B cell (primary cell): ENCODE measurements at regions not wholly inside any gene's neighbourhood (a gene's known extent, or its start where the extent isn't known, plus 50 kb on each side); places are given as distances from the start of the nearest gene placed in this dataset.

Experiments
- ATAC-seq: fragments of 200-7000 bp; cut with Tn5 transposase; one replicate; pipeline ENCODE4 v1.10.0; 2021; ENCODE audit warnings: low read depth, mild to moderate bottlenecking, moderate number of reproducible peaks, moderate library complexity
- CTCF ChIA-PET: fragments of 350-600 bp; sonication (Branson Sonifier 250); formaldehyde crosslinking; loops from one replicate; lab custom pipeline; 2021; ENCODE audit warnings: antibody characterized with exemption, inconsistent platforms; lab: Charles Lee
- POLR2A ChIA-PET: fragments of 350-600 bp; sonication (Branson Sonifier 250); formaldehyde crosslinking; loops from one replicate; lab custom pipeline; 2021; ENCODE audit warnings: antibody characterized with exemption; lab: Charles Lee
- DNase-seq: peaks from one replicate; pipeline ENCODE4 v3.0.0; 2013
- H2AFZ ChIP-seq: 2 replicates; pipeline ENCODE4 v1.6.1; 2012; ENCODE audit warnings: mild to moderate bottlenecking, low read depth, low read length; ENCODE audit not compliant: insufficient read depth, poor library complexity, severe bottlenecking
- H3K27ac ChIP-seq, 2 donors: 1 replicate in 1 of 2; 2 replicates in 1 of 2; pipeline ENCODE4 v1.5.1; 2012 to 2013; ENCODE audit warnings: low read length in 2 of 2, mild to moderate bottlenecking in 2 of 2, moderate library complexity in 1 of 2
- H3K27me3 ChIP-seq, 4 experiments: fragments of 200-600 bp in 1 of 4; sonication (generic) in 1 of 4; replicated peaks in 1 of 4; 1 replicate in 2 of 4; 2 replicates in 2 of 4; pipeline versions ENCODE4 v1.6.1 to v1.7.0; 2013 to 2016; ENCODE audit warnings: low read length in 3 of 4, mild to moderate bottlenecking in 2 of 4, mixed read lengths in 1 of 4, moderate library complexity in 1 of 4; ENCODE audit not compliant: insufficient read depth in 4 of 4, control insufficient read depth in 3 of 4; ENCODE audit errors: control extremely low read depth in 1 of 4
- H3K36me3 ChIP-seq, 2 experiments: replicated peaks in 1 of 2; 1 replicate in 1 of 2; 2 replicates in 1 of 2; pipeline versions ENCODE4 v1.6.1 to v1.7.1; 2013; ENCODE audit warnings: low read length in 1 of 2; ENCODE audit not compliant: insufficient read depth in 2 of 2, control insufficient read depth in 1 of 2; ENCODE audit errors: control extremely low read depth in 1 of 2, extremely low read depth in 1 of 2
- H3K4me1 ChIP-seq, 2 donors: fragments of 200-600 bp in 1 of 2; sonication (generic) in 1 of 2; 1 replicate in 1 of 2; 2 replicates in 1 of 2; pipeline versions ENCODE4 v1.5.1 to v1.6.1; 2013 to 2017; ENCODE audit warnings: low read length in 2 of 2; ENCODE audit not compliant: control insufficient read depth in 2 of 2, insufficient read depth in 2 of 2
- H3K4me2 ChIP-seq: replicated peaks from 2 replicates; pipeline ENCODE3; 2012; ENCODE audit warnings: mild to moderate bottlenecking, low read depth, low read length; ENCODE audit not compliant: poor library complexity, severe bottlenecking
- H3K4me3 ChIP-seq, 5 experiments: fragments of 200-600 bp in 1 of 5; sonication (generic) in 1 of 5; 1 replicate in 3 of 5; 2 replicates in 2 of 5; pipeline versions ENCODE4 v1.5.1 to v1.7.0; 2011 to 2016; ENCODE audit warnings: low read length in 4 of 5, mild to moderate bottlenecking in 4 of 5, low read depth in 2 of 5, control low read depth in 1 of 5, moderate library complexity in 1 of 5; ENCODE audit not compliant: insufficient read depth in 1 of 5; ENCODE audit errors: control extremely low read depth in 1 of 5, extremely low read depth in 1 of 5
- H3K79me2 ChIP-seq: fragments of 200-600 bp; sonication (generic); one replicate; pipeline ENCODE4 v1.6.0; 2016; ENCODE audit warnings: low read length; ENCODE audit not compliant: control insufficient read depth, insufficient read depth
- H3K9ac ChIP-seq: fragments of 200-600 bp; sonication (generic); 2 replicates; pipeline ENCODE4 v1.6.1; 2017; ENCODE audit warnings: mild to moderate bottlenecking, low read length, moderate library complexity
- H3K9me3 ChIP-seq, 3 donors: one replicate each; pipeline versions ENCODE4 v1.6.1 to v1.7.1; 2013; ENCODE audit warnings: low read length in 2 of 3; ENCODE audit not compliant: control insufficient read depth in 2 of 3, insufficient read depth in 1 of 3; ENCODE audit errors: control extremely low read depth in 1 of 3
- H4K20me1 ChIP-seq: 2 replicates; pipeline ENCODE4 v1.6.0; 2012; ENCODE audit warnings: mild to moderate bottlenecking, low read length; ENCODE audit not compliant: insufficient read depth, control insufficient read depth, poor library complexity, severe bottlenecking
- H3K27ac Mint-ChIP-seq: one replicate; pipeline ENCODE4 v1.8.0; 2021; ENCODE audit warnings: mixed read lengths
- H3K27me3 Mint-ChIP-seq: one replicate; pipeline ENCODE4 v1.8.0; 2021; ENCODE audit warnings: mixed read lengths
- H3K4me1 Mint-ChIP-seq: one replicate; pipeline ENCODE4 v1.8.0; 2021; ENCODE audit warnings: mixed read lengths
- H3K4me3 Mint-ChIP-seq: one replicate; pipeline ENCODE4 v1.8.0; 2021; ENCODE audit warnings: mixed read lengths
- H3K9me3 Mint-ChIP-seq: one replicate; pipeline ENCODE4 v1.8.0; 2022; ENCODE audit warnings: mixed read lengths; ENCODE audit not compliant: insufficient read depth
- CTCF ChIP-seq: fragments of 200-600 bp; IDR thresholded peaks from one replicate; pipeline ENCODE4 v1.8.0; 2022; ENCODE audit warnings: antibody characterized with exemption, mild to moderate bottlenecking
- EZH2 ChIP-seq: IDR thresholded peaks from 2 replicates; pipeline ENCODE4 v1.6.1; 2012; ENCODE audit warnings: borderline replicate concordance, low read depth, mild to moderate bottlenecking, moderate library complexity, low read length; ENCODE audit not compliant: insufficient read depth, poor library complexity, severe bottlenecking
- WGBS: methylation state at CpG from one replicate; pipeline ENCODE4 v1.1.5; 2013; ENCODE audit warnings: missing lambda C conversion rate; ENCODE audit not compliant: insufficient coverage; 5-methylcytosine and 5-hydroxymethylcytosine counted together
- intact Hi-C: fragments of 100-400 bp; cut with micrococcal nuclease; formaldehyde crosslinking; loops from one replicate; pipeline ENCODE4 v1.10.0; 2022

DNA sequence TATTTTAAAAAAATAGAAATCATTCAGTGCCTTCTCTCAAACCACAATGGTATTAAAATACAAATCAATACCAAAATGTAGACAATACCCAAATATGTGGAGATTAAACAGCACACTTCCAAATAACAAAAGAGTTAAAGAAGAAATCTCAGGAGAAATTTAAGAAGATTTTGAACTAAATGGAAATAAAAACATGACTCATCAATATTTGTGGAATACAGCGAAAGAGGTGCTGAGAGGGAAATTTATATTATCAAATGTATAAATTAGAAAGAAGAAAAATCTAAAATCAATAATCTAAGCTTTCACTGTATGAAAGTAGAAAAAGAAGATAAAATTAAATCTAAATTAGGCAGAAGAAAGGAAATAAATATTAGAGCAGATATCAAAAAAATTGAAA, 233.1 kb downstream of the RPIA start:
- H3K4me3 Mint-ChIP-seq = no peak overlapping the region
- no peak for DNase-seq

More for the DNA sequence above, 233.1 kb downstream of the RPIA start:
- Histone ChIP-seq H3K4me1 (no peaks in the 10 kb centered on the region), H3K36me3 (no peaks in the 10 kb centered on the region), H3K79me2 (no peaks in the 10 kb centered on the region), H3K4me3 (no peak overlapping the region), H3K9ac (no peak overlapping the region), H2AFZ (no peak overlapping the region), H3K9me3 (peaks cover 0 to 14% (median 1%) of the 10 kb centered on the region in 3 donors), H3K4me2 (no peak overlapping the region), H4K20me1 (no peaks in the 10 kb centered on the region), H3K27me3 (no peaks in the 10 kb centered on the region), H3K27ac (no peak overlapping the region)
- Mint-ChIP-seq H3K27me3 (no peaks in the 10 kb centered on the region), H3K27ac (no peak overlapping the region), H3K9me3 (no peaks in the 10 kb centered on the region), H3K4me1 (no peaks in the 10 kb centered on the region)
- ChIA-PET POLR2A (interaction anchor here (0.7 kb wide), 1 partner anchor 44 kb away, joined by 3 read pairs; no protein-coding TSS in a partner anchor), CTCF (no interaction called here)
- no CpG with 5 or more reads among the region's 1 CpG for WGBS
- ATAC-seq = no peak
- no peak for TF ChIP-seq EZH2
- no peak for TF ChIP-seq CTCF
- intact Hi-C loops = no loop called here
